HCEC 1CT (cell line): ENCODE measurements at regions not wholly inside any gene's neighbourhood (a gene's known extent, or its start where the extent isn't known, plus 50 kb on each side); places are given as distances from the start of the nearest gene placed in this dataset.

Experiments
- DNase-seq: peaks from one replicate; pipeline ENCODE4 v3.0.0-alpha.2; 2017

- no peak for DNase-seq
Measured at GRCh38 chr4:146022541-146022940, 83.9 kb upstream of the ZNF827 start.

GRCh38 chr4:146018247-146018646, 79.6 kb upstream of the ZNF827 start:
- DNase-seq: no peak

GRCh38 chr4:146004730-146005129, 66.1 kb upstream of the ZNF827 start:
- no peak for DNase-seq

GRCh38 chr4:145988628-145989027, 50.0 kb upstream of the ZNF827 start:
- DNase-seq: no peak
